Colonic mucosa (tissue), 4 donors: ENCODE measurements at regions not wholly inside any gene's neighbourhood (a gene's known extent, or its start where the extent isn't known, plus 50 kb on each side); places are given as distances from the start of the nearest gene placed in this dataset.

ENCODE experiments used
- DNase-seq: peaks from one replicate; pipeline ENCODE4 v3.0.0-alpha.2; 2020
- H3K27ac ChIP-seq: fragments of 200-600 bp; one replicate; pipeline ENCODE4 v1.8.0; 2021
- H3K27me3 ChIP-seq: fragments of 200-600 bp; one replicate; pipeline ENCODE4 v1.8.0; 2021
- H3K36me3 ChIP-seq: fragments of 200-600 bp; one replicate; pipeline ENCODE4 v1.8.0; 2021
- H3K4me1 ChIP-seq: fragments of 200-600 bp; one replicate; pipeline ENCODE4 v1.8.0; 2021; ENCODE audit warnings: mild to moderate bottlenecking
- H3K4me3 ChIP-seq: fragments of 200-600 bp; one replicate; pipeline ENCODE4 v1.8.0; 2021
- H3K9ac ChIP-seq, 2 donors: one replicate each; pipeline ENCODE4 v1.7.0; 2013; ENCODE audit warnings: control low read depth in 2 of 2, low read depth in 2 of 2, low read length in 2 of 2
- H3K9me3 ChIP-seq: fragments of 200-600 bp; one replicate; pipeline ENCODE4 v1.8.0; 2021
- CTCF ChIP-seq: fragments of 200-600 bp; IDR thresholded peaks from one replicate; pipeline ENCODE4 v1.8.0; 2022; ENCODE audit warnings: antibody characterized with exemption, mild to moderate bottlenecking
- intact Hi-C: fragments of 100-400 bp; cut with DNase I; formaldehyde crosslinking; loops from one replicate; pipeline ENCODE4 v1.14.1; 2022
- donor health status: healthy.
- donor health status: DM: no; HTN: no; CAD: no.
- donor health status: DM: no; HTN: no; CAD: no.

GRCh38 chr9:13885258-13885657, 428.7 kb downstream of the NFIB start:
- Histone ChIP-seq H3K27me3 (no peaks in the 10 kb centered on the region), H3K9ac (no peak overlapping the region), H3K36me3 (no peaks in the 10 kb centered on the region), H3K4me1 (no peaks in the 10 kb centered on the region), H3K9me3 (no peaks in the 10 kb centered on the region), H3K4me3 (no peak overlapping the region), H3K27ac (no peak overlapping the region)
- no peak for TF ChIP-seq CTCF
- intact Hi-C loops: no loop called here
- DNase-seq: no peak

GRCh38 chr9:13879981-13880380, 434.0 kb downstream of the NFIB start:
- no peak for DNase-seq
- TF ChIP-seq CTCF: no peak
- no peaks in the 10 kb centered on the region for H3K9me3 ChIP-seq
- no peak overlapping the region for H3K4me3 ChIP-seq
- H3K36me3 ChIP-seq: no peaks in the 10 kb centered on the region
- no peak overlapping the region for H3K27ac ChIP-seq
- H3K4me1 ChIP-seq: no peaks in the 10 kb centered on the region
- H3K9ac ChIP-seq: no peak overlapping the region
- H3K27me3 ChIP-seq: no peaks in the 10 kb centered on the region
- intact Hi-C loops: no loop called here

- no peak for DNase-seq
- no peaks in the 10 kb centered on the region for H3K4me1 ChIP-seq
- H3K4me3 ChIP-seq: no peak overlapping the region
- no peaks in the 10 kb centered on the region for H3K9me3 ChIP-seq
- no peaks in the 10 kb centered on the region for H3K36me3 ChIP-seq
- TF ChIP-seq CTCF: no peak
- no peaks in the 10 kb centered on the region for H3K27me3 ChIP-seq
- no peak overlapping the region for H3K9ac ChIP-seq
- intact Hi-C loops: no loop called here
- no peak overlapping the region for H3K27ac ChIP-seq
These were observed 434.9 kb downstream of the NFIB start for GRCh38 chr9:13879011-13879410.

GRCh38 chr9:13878241-13878711, 435.7 kb downstream of the NFIB start:
- Histone ChIP-seq H3K27me3 (no peaks in the 10 kb centered on the region), H3K4me3 (no peak overlapping the region), H3K27ac (no peak overlapping the region), H3K9ac (no peak overlapping the region), H3K36me3 (no peaks in the 10 kb centered on the region), H3K4me1 (no peaks in the 10 kb centered on the region), H3K9me3 (no peaks in the 10 kb centered on the region)
- no peak for DNase-seq
- no peak for TF ChIP-seq CTCF
- intact Hi-C loops: no loop called here

GRCh38 chr9:13876741-13877140, 437.2 kb downstream of the NFIB start:
- no peak overlapping the region for H3K27ac ChIP-seq
- H3K9ac ChIP-seq: no peak overlapping the region
- intact Hi-C loops: no loop called here
- H3K9me3 ChIP-seq: no peaks in the 10 kb centered on the region
- no peak for TF ChIP-seq CTCF
- no peaks in the 10 kb centered on the region for H3K4me1 ChIP-seq
- H3K4me3 ChIP-seq: no peak overlapping the region
- no peak for DNase-seq
- no peaks in the 10 kb centered on the region for H3K27me3 ChIP-seq
- H3K36me3 ChIP-seq: no peaks in the 10 kb centered on the region

- intact Hi-C loops: no loop called here
- H3K36me3 ChIP-seq: no peaks in the 10 kb centered on the region
- H3K27me3 ChIP-seq: no peaks in the 10 kb centered on the region
- no peak overlapping the region for H3K27ac ChIP-seq
- DNase-seq: no peak
- no peaks in the 10 kb centered on the region for H3K9me3 ChIP-seq
- H3K9ac ChIP-seq: no peak overlapping the region
- TF ChIP-seq CTCF: no peak
- no peaks in the 10 kb centered on the region for H3K4me1 ChIP-seq
- H3K4me3 ChIP-seq: no peak overlapping the region
These were observed 440.7 kb downstream of the NFIB start for GRCh38 chr9:13873203-13873602.
